Stimulated activated CD4-positive, alpha-beta T cell treated with anti-CD3 and anti-CD28 coated beads, TNF-alpha, amount 100 ng/mL, for 24 hours (primary cell): ENCODE measurements at regions not wholly inside any gene's neighbourhood (a gene's known extent, or its start where the extent isn't known, plus 50 kb on each side); places are given as distances from the start of the nearest gene placed in this dataset.
"Not testable (repeated sequence)": the region's sequence is repeated elsewhere in the genome, so short reads cannot be mapped to it uniquely, and the experiment has no call there.

ENCODE experiments used
- DNase-seq, 3 experiments: peaks; one replicate each; pipeline ENCODE4 v3.0.0-alpha.2; 2020; ENCODE audit warnings: low read depth in 3 of 3

GRCh38 chr1:148264374-148265276, 112.5 kb upstream of the NBPF11 start:
- peak in 1 of 3 experiments; percentile 17 for DNase-seq

DNA sequence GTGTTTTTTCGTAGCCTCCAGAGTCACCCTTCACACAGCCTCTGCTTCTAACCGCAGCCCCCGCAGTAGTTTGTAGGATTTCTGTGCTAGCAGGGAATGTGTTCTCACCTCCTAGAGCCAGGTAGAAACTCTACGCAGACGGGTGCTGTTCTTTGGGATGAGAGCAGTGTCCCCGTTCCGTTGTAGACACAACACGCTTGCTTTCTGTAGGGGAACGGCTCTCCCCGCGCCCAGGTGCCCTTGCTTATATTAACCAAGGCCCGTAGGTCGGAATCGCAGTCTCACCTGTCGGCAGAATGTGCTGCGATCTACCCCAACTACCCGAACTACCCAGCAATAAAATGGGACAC, 111.8 kb upstream of the NBPF11 start:
- DNase-seq, result no peak

DNA sequence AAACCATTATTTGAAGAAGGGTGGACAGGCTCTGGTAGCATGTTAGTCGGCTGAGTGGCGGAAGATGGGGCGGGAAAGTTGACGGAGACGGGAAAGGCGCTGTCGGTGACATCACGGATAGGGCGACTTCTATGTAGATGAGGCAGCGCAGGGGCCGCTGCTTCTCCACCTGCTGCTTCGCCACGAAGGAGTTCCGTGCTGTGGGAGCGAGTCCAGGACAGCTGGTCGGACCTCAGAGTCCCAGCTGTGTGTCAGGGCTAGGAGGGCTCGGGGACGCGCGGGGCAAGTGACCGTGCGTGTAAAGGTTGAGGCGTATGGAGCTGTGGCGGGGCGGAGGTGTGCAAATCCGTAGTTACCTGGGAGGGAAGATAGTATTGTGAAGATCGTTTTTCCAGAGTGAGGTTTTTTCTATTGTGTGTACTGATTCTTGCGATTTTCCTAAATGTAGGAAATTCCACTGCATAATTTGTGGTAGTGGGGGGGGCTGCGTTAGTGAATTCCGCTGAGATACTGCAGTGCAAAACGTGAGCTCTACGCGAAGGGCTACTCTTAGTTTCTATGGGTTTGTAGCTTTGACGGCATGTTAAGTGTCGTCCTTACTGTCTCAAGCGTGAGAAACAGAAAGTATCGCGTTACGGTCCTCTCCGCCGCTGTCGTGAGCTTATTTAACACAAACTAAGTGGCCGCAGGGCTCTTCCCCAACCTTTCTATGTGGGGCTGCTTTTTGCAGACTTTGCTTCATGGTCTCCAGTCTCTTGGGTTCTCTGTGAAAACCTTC, 111.2 kb upstream of the NBPF11 start:
- peak; percentile 35 to 71 (median 44) for DNase-seq

GRCh38 chr1:148261684-148262083, 109.6 kb upstream of the NBPF11 start:
- DNase-seq, result not testable (repeated sequence)

DNA sequence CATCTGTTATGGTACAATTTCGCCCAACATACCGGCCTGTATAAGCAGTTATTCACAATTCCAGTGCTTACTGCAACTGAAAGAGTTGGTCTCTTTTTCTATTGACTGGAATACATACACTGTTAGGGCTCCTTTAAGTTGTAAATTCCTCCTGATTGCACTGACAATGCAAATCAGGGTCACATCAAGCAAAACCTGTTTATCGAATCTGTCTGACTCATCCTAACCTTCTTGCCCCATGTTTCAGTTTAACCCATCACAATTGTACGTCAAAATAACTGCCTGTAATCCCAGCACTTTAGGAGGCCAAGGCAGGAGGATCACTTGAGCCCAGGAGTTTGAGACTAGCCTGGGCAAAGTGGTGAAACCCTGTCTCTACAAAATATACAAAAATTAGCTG, 105.8 kb upstream of the NBPF11 start:
- not testable (repeated sequence) for DNase-seq

DNA sequence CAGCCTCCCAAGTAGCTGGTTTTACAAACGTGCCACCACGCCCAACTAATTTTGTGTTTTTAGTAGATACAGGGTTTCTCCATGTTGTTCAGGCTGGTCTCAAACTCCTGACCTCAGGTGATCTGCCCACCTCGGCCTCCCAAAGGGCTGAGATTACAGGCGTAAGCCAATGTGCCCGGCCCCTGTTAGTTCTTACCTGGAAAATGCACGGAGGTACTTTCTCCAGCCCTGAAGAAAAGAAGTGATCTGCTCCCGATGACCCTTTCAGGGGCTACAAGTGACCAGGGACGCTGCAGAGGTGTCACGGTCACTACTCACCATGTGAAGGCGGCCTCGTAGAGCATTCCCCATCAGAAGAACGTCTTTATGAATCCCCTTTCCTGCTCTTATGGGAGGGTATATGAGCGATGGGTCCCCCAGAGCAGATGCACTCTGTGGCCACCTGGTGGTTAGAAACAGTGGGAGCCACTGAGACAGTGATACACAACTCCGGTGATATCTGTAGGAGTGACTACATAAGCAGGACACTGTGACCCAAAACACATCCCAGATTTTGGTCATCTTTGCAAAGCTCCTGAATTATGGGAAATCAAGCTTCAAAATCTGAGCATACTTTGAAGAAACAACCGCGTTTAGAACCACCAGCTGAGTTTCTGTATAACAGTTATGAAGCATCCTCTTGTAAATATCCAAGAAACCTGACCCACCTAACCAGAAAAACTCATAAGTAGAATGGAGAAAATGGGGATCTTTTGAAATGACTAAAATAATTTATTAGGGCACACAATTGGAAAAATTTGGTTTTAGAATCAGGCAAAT, 102.7 kb upstream of the NBPF11 start:
- peak in 1 of 3 experiments; percentile 16 for DNase-seq

DNA sequence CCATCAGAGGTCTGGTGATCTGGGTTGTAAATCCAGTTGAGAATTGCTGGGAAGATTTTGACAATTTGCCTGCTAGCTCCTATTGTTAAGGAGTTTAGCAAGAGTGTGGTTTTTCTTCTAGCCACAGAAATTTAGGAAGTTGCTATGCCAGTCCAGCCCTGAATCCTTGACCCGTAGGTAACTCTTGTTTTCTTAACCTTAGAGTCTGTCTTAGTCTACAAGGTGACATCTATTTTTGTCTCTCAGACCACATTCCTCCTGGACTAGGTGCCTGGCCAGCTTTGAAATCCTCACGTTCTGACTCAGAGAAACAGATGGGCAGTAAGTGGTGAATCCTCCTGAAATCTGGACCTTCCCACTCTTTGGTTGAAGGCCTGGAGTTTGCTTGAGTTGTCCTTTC, 101.7 kb upstream of the NBPF11 start:
- DNase-seq, result not testable (repeated sequence)

DNA sequence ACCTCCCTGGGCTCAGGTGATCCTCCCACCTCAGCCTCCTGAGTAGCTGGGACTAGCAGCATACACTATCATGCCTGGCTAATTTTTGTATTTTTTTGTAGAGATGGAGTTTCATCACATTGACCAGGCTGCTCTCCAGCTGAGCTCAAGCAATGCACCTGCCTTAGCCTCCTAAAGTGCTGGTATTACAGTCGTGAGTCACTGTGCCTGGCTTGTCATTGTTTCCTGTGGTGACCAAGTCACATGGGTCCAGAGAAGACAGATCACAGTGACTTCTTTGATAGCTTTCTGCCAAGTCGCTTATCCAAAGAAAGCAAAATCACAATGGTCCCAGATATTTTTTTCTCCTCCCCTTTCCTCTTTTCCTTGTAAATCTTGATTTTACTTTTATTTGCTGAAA, 96.7 kb upstream of the NBPF11 start:
- not testable (repeated sequence) for DNase-seq

DNA sequence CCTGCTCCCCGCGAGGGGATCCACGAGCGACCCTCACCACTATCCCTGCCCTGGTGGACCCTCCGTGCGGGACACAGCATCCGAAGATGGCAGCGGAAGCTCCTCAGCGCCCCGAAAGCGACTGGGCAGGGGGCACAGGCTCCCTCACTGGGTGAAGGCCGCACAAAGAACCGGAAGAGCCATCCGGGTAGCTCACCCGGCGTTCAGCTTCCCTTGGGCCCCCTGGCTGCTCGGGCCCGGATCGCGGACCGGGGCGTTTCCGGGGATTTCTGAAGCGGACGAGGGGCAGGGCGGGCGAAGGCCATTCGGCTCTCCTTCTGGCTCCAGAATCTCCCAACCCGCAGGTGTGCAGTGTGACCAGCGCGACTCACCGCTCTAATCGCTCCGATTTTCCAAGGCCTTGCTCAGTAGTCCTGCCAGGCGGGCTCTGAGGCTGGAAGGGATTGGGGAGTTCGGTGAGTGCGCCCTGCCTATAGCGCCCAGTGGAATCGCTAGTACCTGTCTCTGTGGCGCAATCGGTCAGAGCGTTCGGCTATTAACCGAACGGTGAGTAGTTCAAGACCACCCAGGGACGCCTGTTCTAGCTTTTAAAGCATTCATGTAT, 94.3 kb upstream of the NBPF11 start:
- not testable (repeated sequence) for DNase-seq

DNA sequence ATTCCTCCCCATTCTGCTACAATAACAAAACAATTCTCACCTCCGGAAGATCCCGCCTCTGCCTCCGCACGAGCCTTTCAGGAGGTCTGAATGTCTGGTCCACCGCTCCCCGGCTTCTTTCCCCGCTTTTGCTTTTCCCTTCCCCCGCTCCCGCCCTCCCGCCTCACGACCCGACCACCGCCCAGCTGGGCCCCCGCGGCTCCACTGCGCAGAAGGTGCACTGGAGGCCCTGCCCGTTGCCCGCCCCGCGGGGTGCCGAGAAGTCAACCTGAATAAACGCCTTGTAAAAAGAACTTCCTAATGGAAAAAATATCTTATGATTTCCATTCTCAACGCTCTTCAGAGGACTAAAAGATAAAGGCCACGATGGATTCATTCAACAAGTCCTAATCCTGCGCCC, 93.8 kb upstream of the NBPF11 start:
- DNase-seq, result not testable (repeated sequence)

GRCh38 chr1:148245443-148245842, 93.4 kb upstream of the NBPF11 start:
- not testable (repeated sequence) for DNase-seq

GRCh38 chr1:148233250-148233649, 81.2 kb upstream of the NBPF11 start:
- DNase-seq, result not testable (repeated sequence)

GRCh38 chr1:148228846-148229245, 76.8 kb upstream of the NBPF11 start:
- DNase-seq, result not testable (repeated sequence)

DNA sequence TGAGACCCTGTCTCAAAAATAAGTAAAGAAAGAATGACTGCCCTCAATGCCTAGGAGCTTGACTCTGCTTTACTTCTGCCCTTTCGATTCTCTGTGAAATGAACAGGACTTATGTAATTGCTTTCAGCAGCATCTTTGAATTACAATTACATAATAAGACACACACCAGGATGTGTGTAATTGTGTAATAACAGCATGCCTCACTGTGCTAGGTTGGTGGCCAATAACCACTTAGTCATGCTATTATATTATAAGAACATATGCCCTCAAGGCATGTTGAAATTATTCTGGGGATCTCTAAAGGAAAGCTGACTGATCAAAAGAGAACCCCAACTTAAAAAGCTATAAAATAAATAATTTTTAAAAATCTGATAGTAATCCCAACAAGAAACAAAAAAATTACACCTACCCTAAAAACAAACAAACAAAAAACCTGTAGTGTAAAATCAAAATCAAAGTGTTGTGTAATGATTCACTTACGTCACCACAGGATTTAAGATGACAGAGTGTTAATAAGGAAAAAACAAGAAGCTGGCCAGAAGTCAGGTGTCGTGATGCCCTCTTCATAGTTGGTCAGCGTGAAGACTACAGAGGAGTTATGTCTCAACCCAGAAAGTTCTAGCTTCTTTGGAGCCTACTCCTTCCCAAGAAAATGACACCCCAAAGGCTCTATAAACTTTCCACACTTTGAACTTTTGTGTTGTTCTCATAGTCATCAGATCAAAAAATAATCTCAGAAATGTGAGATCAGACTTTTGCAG, 70.5 kb upstream of the NBPF11 start:
- DNase-seq, result not testable (repeated sequence)

DNA sequence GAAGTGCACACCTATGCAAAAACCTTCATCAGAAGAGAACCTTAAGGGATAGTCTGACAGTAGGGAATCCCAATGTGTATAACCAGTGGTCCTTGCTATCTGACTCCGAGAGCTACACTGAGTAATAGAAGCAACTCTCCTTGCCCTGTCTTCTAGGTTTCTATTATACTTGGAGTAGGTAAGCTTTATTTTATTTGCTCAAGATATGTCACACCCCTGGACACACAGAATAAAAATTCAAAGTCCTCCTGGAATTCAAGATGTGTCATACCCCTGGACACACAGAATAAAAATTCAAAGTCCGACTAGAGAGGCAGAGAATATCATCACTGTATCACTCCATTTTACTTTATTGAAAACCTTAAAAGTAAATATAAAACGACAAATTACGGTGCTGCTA, 69.5 kb upstream of the NBPF11 start:
- DNase-seq, result not testable (repeated sequence)

DNA sequence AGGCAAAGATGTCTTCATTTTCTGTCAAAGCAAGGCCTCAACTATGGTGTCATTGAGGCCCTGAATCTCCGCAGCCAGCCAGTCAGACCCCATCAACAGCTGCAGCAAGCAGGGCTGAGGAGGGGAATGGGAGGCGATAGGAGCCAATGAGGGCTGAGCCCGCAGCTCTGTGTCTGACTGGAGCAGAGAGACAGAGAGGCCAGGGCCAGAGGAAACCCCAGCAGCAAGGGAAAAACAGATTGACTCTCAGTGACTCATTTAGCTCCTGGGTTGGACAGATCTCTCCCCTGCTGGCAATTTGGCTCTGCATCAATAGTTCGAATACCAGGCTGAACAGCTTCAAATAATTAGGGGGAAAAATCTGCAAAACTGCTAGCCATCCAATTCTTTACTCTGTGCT, 67.1 kb upstream of the NBPF11 start:
- not testable (repeated sequence) for DNase-seq

GRCh38 chr1:148211191-148211590, 59.1 kb upstream of the NBPF11 start:
- not testable (repeated sequence) for DNase-seq

- not testable (repeated sequence) for DNase-seq
Observed at GRCh38 chr1:148210624-148211023, 58.5 kb upstream of the NBPF11 start.

- DNase-seq, result not testable (repeated sequence)
Observed at GRCh38 chr1:148210166-148210565, 58.1 kb upstream of the NBPF11 start.

GRCh38 chr1:148202013-148202412, 49.9 kb upstream of the NBPF11 start:
- not testable (repeated sequence) for DNase-seq
